Right lobe of liver (tissue), 6 donors: ENCODE measurements at regions not wholly inside any gene's neighbourhood (a gene's known extent, or its start where the extent isn't known, plus 50 kb on each side); places are given as distances from the start of the nearest gene placed in this dataset.
"Not testable (repeated sequence)": the region's sequence is repeated elsewhere in the genome, so short reads cannot be mapped to it uniquely, and the experiment has no call there.

Experiments used
- ATAC-seq, 4 donors: fragments of 200-7000 bp; cut with Tn5 transposase; one replicate each; pipeline ENCODE4 v1.9.1; 2020; ENCODE audit warnings: mild to moderate bottlenecking in 4 of 4, moderate library complexity in 4 of 4
- DNase-seq, 3 donors: peaks; one replicate each; pipeline ENCODE4 v3.0.0-alpha.2; 2020
- H3K27ac ChIP-seq, 3 donors: fragments of 200-600 bp; one replicate each; pipeline ENCODE4 v1.8.0; 2022
- H3K27me3 ChIP-seq, 2 donors: fragments of 200-600 bp; one replicate each; pipeline ENCODE4 v1.8.0; 2022
- H3K36me3 ChIP-seq, 4 donors: fragments of 200-600 bp; sonication (generic) in 1 of 4; one replicate each; pipeline versions ENCODE4 v1.5.1 to v1.8.0; 2017 to 2022; ENCODE audit warnings: control low read depth in 1 of 4
- H3K4me1 ChIP-seq, 4 donors: fragments of 200-600 bp; sonication (generic) in 1 of 4; one replicate each; pipeline versions ENCODE4 v1.5.1 to v1.8.0; 2017 to 2022; ENCODE audit warnings: control low read depth in 1 of 4
- H3K4me3 ChIP-seq, 3 donors: fragments of 200-600 bp; one replicate each; pipeline ENCODE4 v1.8.0; 2022
- H3K9me3 ChIP-seq, 4 donors: fragments of 200-600 bp; sonication (generic) in 1 of 4; one replicate each; pipeline versions ENCODE4 v1.5.1 to v1.8.0; 2017 to 2022; ENCODE audit warnings: control low read depth in 1 of 4
- POLR2A ChIP-seq: fragments of 450-650 bp; IDR thresholded peaks from one replicate; pipeline ENCODE4 v1.6.1; 2017; ENCODE audit warnings: antibody characterized with exemption, mild to moderate bottlenecking
- WGBS: methylation state at CpG from one replicate; pipeline ENCODE4 v1.1.6; 2018; ENCODE audit warnings: low coverage, low lambda C conversion rate; ENCODE audit not compliant: insufficient coverage; ENCODE audit errors: missing lambda C conversion rate; 5-methylcytosine and 5-hydroxymethylcytosine counted together
- intact Hi-C, 2 donors: fragments of 100-400 bp; cut with DNase I; formaldehyde crosslinking; loops; one replicate each; pipeline versions ENCODE4 v1.11.2 to v1.14.1; 2022
- TF ChIP-seq, protein P1 (sequence below), 4 donors: fragments of 200-600 bp in 3 of 4; fragments of 450-650 bp in 1 of 4; IDR thresholded peaks; one replicate each; pipeline versions ENCODE4 v1.5.1 to v1.8.0; 2016 to 2022; ENCODE audit warnings: antibody characterized with exemption in 4 of 4, mild to moderate bottlenecking in 2 of 4
- donor health status: DM: no; HTN: yes; CAD: no.
- donor health status: DM: no; HTN: no; CAD: no.
- donor health status: DM: no; HTN: no; CAD: no.
- donor health status: DM: no; HTN: yes; CAD: no.
- donor health status: DM: no; HTN: yes; CAD: no.

DNA sequence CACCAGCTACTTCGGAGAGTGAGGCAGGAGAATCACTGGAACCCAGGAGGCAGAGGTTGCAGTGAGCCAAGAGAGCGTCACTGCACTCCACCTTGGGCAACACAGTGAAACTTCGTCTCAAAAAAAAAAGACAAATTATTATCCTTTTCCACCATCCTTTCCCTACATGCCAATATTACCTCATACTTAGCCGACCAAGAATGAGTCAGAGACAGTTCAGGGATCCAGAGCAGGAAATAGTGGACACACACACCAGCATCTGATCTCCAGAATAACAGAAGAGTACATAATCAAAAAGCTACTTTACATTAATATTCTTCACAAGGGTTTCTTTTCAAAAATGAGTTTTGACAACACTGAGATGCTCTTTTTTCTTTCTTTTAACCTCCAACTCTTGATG is 185.4 kb downstream of the KDM5D start:
- H3K4me1 ChIP-seq = no peaks in the 10 kb centered on the region
- WGBS = no CpG with 5 or more reads among the region's 4 CpGs
- H3K27me3 ChIP-seq = no peaks in the 10 kb centered on the region
- TF ChIP-seq, protein P1, sequence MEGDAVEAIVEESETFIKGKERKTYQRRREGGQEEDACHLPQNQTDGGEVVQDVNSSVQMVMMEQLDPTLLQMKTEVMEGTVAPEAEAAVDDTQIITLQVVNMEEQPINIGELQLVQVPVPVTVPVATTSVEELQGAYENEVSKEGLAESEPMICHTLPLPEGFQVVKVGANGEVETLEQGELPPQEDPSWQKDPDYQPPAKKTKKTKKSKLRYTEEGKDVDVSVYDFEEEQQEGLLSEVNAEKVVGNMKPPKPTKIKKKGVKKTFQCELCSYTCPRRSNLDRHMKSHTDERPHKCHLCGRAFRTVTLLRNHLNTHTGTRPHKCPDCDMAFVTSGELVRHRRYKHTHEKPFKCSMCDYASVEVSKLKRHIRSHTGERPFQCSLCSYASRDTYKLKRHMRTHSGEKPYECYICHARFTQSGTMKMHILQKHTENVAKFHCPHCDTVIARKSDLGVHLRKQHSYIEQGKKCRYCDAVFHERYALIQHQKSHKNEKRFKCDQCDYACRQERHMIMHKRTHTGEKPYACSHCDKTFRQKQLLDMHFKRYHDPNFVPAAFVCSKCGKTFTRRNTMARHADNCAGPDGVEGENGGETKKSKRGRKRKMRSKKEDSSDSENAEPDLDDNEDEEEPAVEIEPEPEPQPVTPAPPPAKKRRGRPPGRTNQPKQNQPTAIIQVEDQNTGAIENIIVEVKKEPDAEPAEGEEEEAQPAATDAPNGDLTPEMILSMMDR (IDR thresholded peaks at IDR 0.05) = no peak
- no peak for TF ChIP-seq POLR2A
- H3K36me3 ChIP-seq = no peaks in the 10 kb centered on the region
- H3K4me3 ChIP-seq = no peak overlapping the region
- intact Hi-C loops = no loop called here
- H3K27ac ChIP-seq = no peak overlapping the region
- no peak for ATAC-seq
- DNase-seq = no peak
- no peaks in the 10 kb centered on the region for H3K9me3 ChIP-seq

- intact Hi-C loops = no loop called here
- no peak overlapping the region for H3K4me3 ChIP-seq
- DNase-seq (no peak), ATAC-seq (no peak)
- TF ChIP-seq, protein P1 (IDR thresholded peaks at IDR 0.05) = no peak
- no peak for TF ChIP-seq POLR2A
- no CpG with 5 or more reads among the region's 18 CpGs for WGBS
- H3K27me3 ChIP-seq = no peaks in the 10 kb centered on the region
- H3K27ac ChIP-seq = no peak overlapping the region
- no peaks in the 10 kb centered on the region for H3K9me3 ChIP-seq
- H3K36me3 ChIP-seq = no peaks in the 10 kb centered on the region
- H3K4me1 ChIP-seq = no peaks in the 10 kb centered on the region
These were observed 194.7 kb downstream of the KDM5D start for GRCh38 chrY:19549671-19550466.

DNA sequence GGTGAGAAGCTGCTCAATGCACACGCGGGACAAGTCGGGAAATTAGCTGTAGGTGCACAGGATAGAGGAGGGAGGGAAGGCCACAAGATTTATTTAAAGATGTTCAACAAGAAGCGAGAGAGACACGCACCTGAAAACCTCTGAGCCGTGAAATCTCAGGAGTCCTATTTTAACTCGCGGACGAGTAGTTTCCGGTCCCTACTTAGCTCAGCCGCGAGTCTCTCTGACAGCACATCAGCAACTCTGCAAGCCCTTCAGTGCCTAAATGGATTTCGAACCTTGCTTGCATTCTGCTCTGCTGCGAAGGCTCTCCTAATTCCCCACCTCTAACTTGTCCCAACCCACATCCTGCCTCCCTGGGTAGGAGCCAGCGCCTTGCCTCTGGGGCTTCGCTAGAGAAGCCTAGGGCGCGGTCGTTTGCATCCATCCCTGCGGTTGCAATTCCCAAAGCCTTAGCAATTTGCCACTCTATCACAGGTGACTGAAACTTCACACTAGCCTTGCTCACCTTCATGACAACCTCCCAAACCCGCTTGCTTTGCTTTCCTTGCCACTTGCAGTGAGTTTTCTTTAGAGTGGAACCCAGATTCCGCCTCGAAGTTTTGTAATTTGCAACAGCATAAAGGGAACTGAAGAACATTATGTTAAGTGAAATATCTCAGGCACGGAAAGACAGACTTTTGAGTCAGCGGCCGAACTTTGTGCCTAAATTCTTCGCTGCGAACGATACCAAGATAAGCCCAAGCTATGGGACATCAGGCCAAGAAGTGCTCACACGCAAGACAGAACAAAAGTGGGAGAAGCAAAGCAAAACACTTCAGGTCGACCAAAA is 202.8 kb downstream of the KDM5D start:
- no peak overlapping the region for H3K4me3 ChIP-seq
- ATAC-seq (no peak), DNase-seq (no peak)
- H3K4me1 ChIP-seq = no peaks in the 10 kb centered on the region
- intact Hi-C loops = no loop called here
- H3K27ac ChIP-seq = no peak overlapping the region
- H3K27me3 ChIP-seq = no peaks in the 10 kb centered on the region
- no CpG with 5 or more reads among the region's 31 CpGs for WGBS
- no peaks in the 10 kb centered on the region for H3K36me3 ChIP-seq
- H3K9me3 ChIP-seq = no peaks in the 10 kb centered on the region
- TF ChIP-seq POLR2A = no peak
- TF ChIP-seq, protein P1 (IDR thresholded peaks at IDR 0.05) = no peak

GRCh38 chrY:19535697-19536096 is 208.8 kb downstream of the KDM5D start:
- no CpG with 5 or more reads among the region's 14 CpGs for WGBS
- H3K4me3 ChIP-seq, ATAC-seq, H3K27ac ChIP-seq, H3K27me3 ChIP-seq, intact Hi-C loops, H3K9me3 ChIP-seq, H3K4me1 ChIP-seq, DNase-seq, H3K36me3 ChIP-seq: not testable (repeated sequence)

DNA sequence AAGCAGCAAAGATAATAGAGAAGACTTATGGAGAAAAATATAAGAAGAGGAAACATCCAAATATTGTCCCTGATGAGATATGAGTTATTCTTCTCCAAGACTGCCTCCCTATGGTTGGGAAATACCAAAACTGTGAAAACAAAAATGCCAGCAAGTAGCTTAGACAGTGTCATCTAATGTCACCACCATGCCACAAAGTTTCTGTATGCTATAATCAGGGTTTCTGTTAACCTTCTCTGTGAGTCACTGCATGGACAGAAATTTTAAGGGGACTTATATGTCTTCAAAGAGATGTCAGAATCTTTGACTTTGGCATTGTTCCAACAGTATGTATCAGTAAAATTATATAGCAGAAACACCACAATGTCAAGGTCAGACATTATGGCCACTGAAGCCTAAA is 222.6 kb downstream of the KDM5D start:
- intact Hi-C loops = no loop called here
- TF ChIP-seq POLR2A = no peak
- TF ChIP-seq, protein P1 (IDR thresholded peaks at IDR 0.05) = no peak
- ATAC-seq = no peak

More for the DNA sequence above, 222.6 kb downstream of the KDM5D start:
- no peak for DNase-seq
- Histone ChIP-seq H3K4me1 (no peaks in the 10 kb centered on the region), H3K4me3 (no peak overlapping the region), H3K27ac (no peak overlapping the region), H3K27me3 (no peaks in the 10 kb centered on the region), H3K36me3 (no peaks in the 10 kb centered on the region), H3K9me3 (no peaks in the 10 kb centered on the region)
